H9 (cell line): ENCODE measurements at regions not wholly inside any gene's neighbourhood (a gene's known extent, or its start where the extent isn't known, plus 50 kb on each side); places are given as distances from the start of the nearest gene placed in this dataset.

Experiments
- DNase-seq: peaks from one replicate; pipeline ENCODE4 v3.0.0-alpha.2; 2017
- H2AFZ ChIP-seq: one replicate; pipeline ENCODE4 v1.6.1; 2013; ENCODE audit warnings: mild to moderate bottlenecking, low read length, control low read depth, moderate library complexity
- H2AK5ac ChIP-seq: 2 replicates; pipeline ENCODE4 v1.6.1; 2013; ENCODE audit warnings: low read length, control low read depth, mixed read lengths; ENCODE audit not compliant: insufficient read length
- H2BK120ac ChIP-seq: one replicate; pipeline ENCODE4 v1.6.1; 2013; ENCODE audit warnings: low read depth, mild to moderate bottlenecking, low read length, control low read depth, inconsistent platforms; ENCODE audit not compliant: poor library complexity, severe bottlenecking
- H2BK12ac ChIP-seq: 2 replicates; pipeline ENCODE4 v1.6.1; 2013; ENCODE audit warnings: low read length, control low read depth, mixed read lengths, low read depth; ENCODE audit not compliant: insufficient read length
- H2BK15ac ChIP-seq: 2 replicates; pipeline ENCODE4 v1.6.1; 2013; ENCODE audit warnings: low read depth, low read length, control low read depth
- H2BK20ac ChIP-seq: one replicate; pipeline ENCODE4 v1.6.1; 2013; ENCODE audit warnings: low read depth, mild to moderate bottlenecking, low read length, control low read depth, inconsistent platforms; ENCODE audit not compliant: poor library complexity, severe bottlenecking
- H2BK5ac ChIP-seq: 2 replicates; pipeline ENCODE4 v1.6.1; 2013; ENCODE audit warnings: low read length, control low read depth, mixed read lengths; ENCODE audit not compliant: insufficient read length
- H3K14ac ChIP-seq: 2 replicates; pipeline ENCODE4 v1.6.1; 2013; ENCODE audit warnings: low read length, control low read depth; ENCODE audit not compliant: insufficient read depth
- H3K18ac ChIP-seq: 2 replicates; pipeline ENCODE4 v1.6.1; 2013; ENCODE audit warnings: low read depth, mild to moderate bottlenecking, mixed read lengths, low read length, control low read depth; ENCODE audit not compliant: insufficient read length
- H3K23ac ChIP-seq: 2 replicates; pipeline ENCODE4 v1.6.1; 2013; ENCODE audit warnings: low read length, control low read depth, mixed read lengths, low read depth; ENCODE audit not compliant: insufficient read length
- H3K23me2 ChIP-seq: 2 replicates; pipeline ENCODE4 v1.6.1; 2013; ENCODE audit warnings: low read depth, mild to moderate bottlenecking, mixed read lengths, low read length, control low read depth; ENCODE audit not compliant: insufficient read length, poor library complexity, severe bottlenecking
- H3K27ac ChIP-seq: 2 replicates; pipeline ENCODE4 v1.5.1; 2013; ENCODE audit warnings: low read length, control low read depth, mixed read lengths, low read depth; ENCODE audit not compliant: insufficient read length
- H3K27me3 ChIP-seq: 2 replicates; pipeline ENCODE4 v1.6.1; 2013; ENCODE audit warnings: low read length, control low read depth, inconsistent platforms; ENCODE audit not compliant: insufficient read depth
- H3K4ac ChIP-seq: 2 replicates; pipeline ENCODE4 v1.6.1; 2013; ENCODE audit warnings: low read depth, mild to moderate bottlenecking, control low read depth, inconsistent platforms, low read length, moderate library complexity
- H3K4me1 ChIP-seq: 2 replicates; pipeline ENCODE4 v1.6.1; 2013; ENCODE audit warnings: low read length, control low read depth, inconsistent platforms; ENCODE audit not compliant: insufficient read depth
- H3K4me2 ChIP-seq: 2 replicates; pipeline ENCODE4 v1.6.1; 2013; ENCODE audit warnings: low read length, control low read depth, mixed read lengths; ENCODE audit not compliant: insufficient read length, insufficient read depth
- H3K56ac ChIP-seq: 2 replicates; pipeline ENCODE4 v1.6.1; 2013; ENCODE audit warnings: low read depth, mild to moderate bottlenecking, mixed read lengths, low read length, control low read depth; ENCODE audit not compliant: insufficient read length
- H3K79me1 ChIP-seq: 2 replicates; pipeline ENCODE4 v1.6.1; 2013; ENCODE audit warnings: low read depth, mild to moderate bottlenecking, moderate library complexity, low read length, control low read depth, inconsistent platforms; ENCODE audit not compliant: insufficient read depth, poor library complexity, severe bottlenecking
- H3K79me2 ChIP-seq: 2 replicates; pipeline ENCODE4 v1.6.1; 2013; ENCODE audit warnings: low read length, control low read depth, inconsistent platforms; ENCODE audit not compliant: insufficient read depth
- H3K9ac ChIP-seq: 2 replicates; pipeline ENCODE4 v1.6.1; 2013; ENCODE audit warnings: low read length, control low read depth, mixed read lengths; ENCODE audit not compliant: insufficient read length; ENCODE audit errors: extremely low read depth
- H3K9me3 ChIP-seq: one replicate; pipeline ENCODE4 v1.6.1; 2013; ENCODE audit warnings: low read depth, low read length, inconsistent platforms; ENCODE audit not compliant: control insufficient read depth
- H3T11ph ChIP-seq: one replicate; pipeline ENCODE4 v1.6.1; 2013; ENCODE audit warnings: mild to moderate bottlenecking, low read length, control low read depth, inconsistent platforms
- H4K20me1 ChIP-seq: one replicate; pipeline ENCODE4 v1.6.1; 2013; ENCODE audit not compliant: control insufficient read depth, insufficient read length, insufficient read depth
- H4K5ac ChIP-seq: 2 replicates; pipeline ENCODE4 v1.6.1; 2013; ENCODE audit warnings: low read depth, mild to moderate bottlenecking, mixed read lengths, low read length, control low read depth; ENCODE audit not compliant: insufficient read length
- H4K8ac ChIP-seq: replicated peaks from 2 replicates; pipeline ENCODE4 v1.6.1; 2013; ENCODE audit warnings: low read length, control low read depth, mixed read lengths, low read depth; ENCODE audit not compliant: insufficient read length
- H4K91ac ChIP-seq: 2 replicates; pipeline ENCODE4 v1.6.1; 2013; ENCODE audit warnings: low read depth, mild to moderate bottlenecking, moderate library complexity, mixed read lengths, low read length, control low read depth; ENCODE audit not compliant: insufficient read length
- H3K27ac Mint-ChIP-seq, 3 experiments: 2 replicates in 2 of 3; 3 replicates in 1 of 3; pipeline ENCODE4 v1.8.0; 2020 to 2021; ENCODE audit warnings: mixed read lengths in 3 of 3, mild to moderate bottlenecking in 1 of 3, moderate library complexity in 1 of 3
- H3K27me3 Mint-ChIP-seq: 2 replicates; pipeline ENCODE4 v1.8.0; 2021; ENCODE audit warnings: low read depth, mild to moderate bottlenecking, moderate library complexity, mixed read lengths
- H3K36me3 Mint-ChIP-seq, 3 experiments: 2 replicates in 2 of 3; 3 replicates in 1 of 3; pipeline ENCODE4 v1.8.0; 2020 to 2021; ENCODE audit warnings: low read depth in 3 of 3, mixed read lengths in 3 of 3; ENCODE audit not compliant: insufficient read depth in 1 of 3
- H3K4me1 Mint-ChIP-seq, 2 experiments: 2 replicates each; pipeline ENCODE4 v1.8.0; 2020; ENCODE audit warnings: mixed read lengths in 2 of 2
- H3K4me3 Mint-ChIP-seq, 2 experiments: 2 replicates in 1 of 2; 3 replicates in 1 of 2; pipeline ENCODE4 v1.8.0; 2020 to 2021; ENCODE audit warnings: mild to moderate bottlenecking in 2 of 2, mixed read lengths in 2 of 2, moderate library complexity in 1 of 2
- H3K9me3 Mint-ChIP-seq, 2 experiments: 2 replicates in 1 of 2; 3 replicates in 1 of 2; pipeline ENCODE4 v1.8.0; 2020; ENCODE audit warnings: mild to moderate bottlenecking in 2 of 2, mixed read lengths in 2 of 2, moderate library complexity in 1 of 2
- CTCF ChIP-seq: fragments of 200-600 bp; sonication (generic); conservative IDR thresholded peaks from 3 replicates; pipeline ENCODE4 v1.8.0; 2021; ENCODE audit warnings: antibody characterized with exemption, mild to moderate bottlenecking

GRCh38 chr17:33682599-33682998 lies 389.5 kb upstream of the ASIC2 start:
- Histone ChIP-seq H3K18ac (no peak overlapping the region), H3K23me2 (no peaks in the 10 kb centered on the region), H3K4me1 (no peaks in the 10 kb centered on the region), H3K56ac (no peak overlapping the region), H2BK120ac (no peak overlapping the region), H4K8ac (no peak overlapping the region), H2BK15ac (no peak overlapping the region), H2BK5ac (no peak overlapping the region), H3K14ac (no peak overlapping the region), H3K9me3 (no peaks in the 10 kb centered on the region), H3K9ac (no peak overlapping the region), H3K27me3 (peaks cover 2% of the 10 kb centered on the region; the same call in 1 of the 2 replicates), H2BK12ac (no peak overlapping the region), H3K79me2 (no peaks in the 10 kb centered on the region), H2AK5ac (no peak overlapping the region), H3K23ac (no peak overlapping the region), H3K4me2 (no peak overlapping the region), H4K20me1 (no peaks in the 10 kb centered on the region), H3K27ac (no peak overlapping the region), H4K91ac (no peak overlapping the region), H3T11ph (no peak overlapping the region), H2BK20ac (no peak overlapping the region), H4K5ac (no peak overlapping the region), H2AFZ (no peak overlapping the region), H3K79me1 (no peaks in the 10 kb centered on the region), H3K4ac (no peak overlapping the region)
- DNase-seq: no peak
- no peaks in the 10 kb centered on the region for H3K4me1 Mint-ChIP-seq
- H3K27ac Mint-ChIP-seq: no peak overlapping the region
- no peak for TF ChIP-seq CTCF
- no peaks in the 10 kb centered on the region for H3K36me3 Mint-ChIP-seq
- peaks cover 3% of the 10 kb centered on the region; the same call in 1 of the 2 replicates for H3K27me3 Mint-ChIP-seq
- no peak overlapping the region for H3K4me3 Mint-ChIP-seq
- H3K9me3 Mint-ChIP-seq: no peaks in the 10 kb centered on the region; a peak in 1 of 5 replicates
